GM12891 (cell line): ENCODE measurements at regions not wholly inside any gene's neighbourhood (a gene's known extent, or its start where the extent isn't known, plus 50 kb on each side); places are given as distances from the start of the nearest gene placed in this dataset.

Experiments
- PAX5 ChIP-seq: IDR thresholded peaks from 2 replicates; pipeline ENCODE4 v1.6.1; 2011; ENCODE audit warnings: low read length, moderate library complexity, mild to moderate bottlenecking; ENCODE audit not compliant: insufficient read depth, severe bottlenecking
- POLR2A ChIP-seq: IDR thresholded peaks from 2 replicates; pipeline ENCODE4 v1.6.1; 2011; ENCODE audit warnings: low read depth, low read length, control low read depth
- POLR2AphosphoS5 ChIP-seq: IDR thresholded peaks from 2 replicates; pipeline ENCODE4 v1.6.1; 2011; ENCODE audit warnings: low read depth, low read length, control low read depth
- POU2F2 ChIP-seq: IDR thresholded peaks from 2 replicates; pipeline ENCODE4 v1.6.1; 2011; ENCODE audit warnings: low read depth, mild to moderate bottlenecking, control low read depth, low read length, moderate library complexity
- SPI1 ChIP-seq: IDR thresholded peaks from 2 replicates; pipeline ENCODE4 v1.6.1; 2011; ENCODE audit warnings: low read depth, low read length, control low read depth
- TAF1 ChIP-seq: IDR thresholded peaks from 2 replicates; pipeline ENCODE4 v1.6.1; 2011; ENCODE audit warnings: low read depth, low read length, control low read depth

- TF ChIP-seq POLR2A (no peak), POLR2AphosphoS5 (no peak), SPI1 (no peak), TAF1 (no peak), POU2F2 (no peak), PAX5 (no peak)
These were observed 259.1 kb downstream of the LNPK start for GRCh38 chr2:175743011-175743410.
